Left ventricle myocardium superior (tissue), 1 donor: ENCODE measurements at regions not wholly inside any gene's neighbourhood (a gene's known extent, or its start where the extent isn't known, plus 50 kb on each side); places are given as distances from the start of the nearest gene placed in this dataset.

Source experiments
- ATAC-seq: fragments of 200-7000 bp; cut with Tn5 transposase; one replicate; pipeline ENCODE4 v1.9.1; 2020; ENCODE audit warnings: mild to moderate bottlenecking, moderate library complexity
- DNase-seq: peaks from one replicate; pipeline ENCODE4 v3.0.0-alpha.2; 2020
- intact Hi-C: fragments of 100-400 bp; cut with micrococcal nuclease; formaldehyde crosslinking; loops from one replicate; pipeline ENCODE4 v1.11.0; 2022
- donor health status: DM: no; HTN: yes; CAD: no; lungs with severe emphysema.

GRCh38 chr5:98608052-98608451, 165.4 kb upstream of the RGMB start:
- DNase-seq (no peak), ATAC-seq (no peak)
- intact Hi-C loops = no loop called here

GRCh38 chr5:98614341-98614740, 159.1 kb upstream of the RGMB start:
- no peak for ATAC-seq
- no peak for DNase-seq
- intact Hi-C loops = no loop called here

GRCh38 chr5:98621821-98622220, 151.6 kb upstream of the RGMB start:
- DNase-seq (no peak), ATAC-seq (peak; percentile 46)
- intact Hi-C loops = no loop called here

DNA sequence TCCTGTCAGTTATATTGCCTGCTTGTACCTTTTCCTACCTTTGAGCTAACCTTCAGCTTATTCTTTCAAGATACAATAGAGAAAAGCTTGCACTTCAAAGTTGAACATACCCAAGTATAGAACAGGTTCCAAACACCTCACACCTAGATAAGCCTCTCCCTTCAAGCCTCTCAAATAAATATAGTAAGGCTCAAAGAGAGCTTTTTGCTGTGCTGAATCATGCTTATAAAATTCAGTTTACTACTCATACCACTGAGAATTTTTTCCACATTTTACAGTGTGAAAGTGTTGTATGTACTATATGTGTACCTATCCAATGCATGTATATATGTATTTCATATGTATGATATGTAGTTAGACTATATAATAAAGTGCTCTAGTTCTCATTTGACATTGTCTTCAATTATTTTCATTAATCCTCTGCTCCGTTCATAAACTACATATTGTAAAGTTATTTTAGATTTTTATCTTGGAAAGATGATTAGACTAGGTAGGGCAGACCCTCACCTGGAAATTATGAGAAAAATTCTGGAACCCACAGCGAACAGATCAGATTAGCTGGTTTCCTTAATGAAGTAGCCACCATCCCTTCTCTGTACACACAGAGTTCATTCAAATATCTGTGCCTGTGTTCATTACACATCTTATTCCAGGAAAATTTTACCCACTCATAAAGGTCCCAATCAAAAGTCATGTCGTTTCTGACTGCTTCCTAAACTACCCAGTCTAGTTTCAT, 149.2 kb upstream of the RGMB start:
- DNase-seq (no peak), ATAC-seq (no peak)
- intact Hi-C loops = no loop called here

GRCh38 chr5:98627121-98627520, 146.3 kb upstream of the RGMB start:
- intact Hi-C loops = no loop called here
- ATAC-seq = no peak
- DNase-seq = no peak

GRCh38 chr5:98630621-98631020, 142.8 kb upstream of the RGMB start:
- DNase-seq = no peak
- intact Hi-C loops = no loop called here
- ATAC-seq = no peak

DNA sequence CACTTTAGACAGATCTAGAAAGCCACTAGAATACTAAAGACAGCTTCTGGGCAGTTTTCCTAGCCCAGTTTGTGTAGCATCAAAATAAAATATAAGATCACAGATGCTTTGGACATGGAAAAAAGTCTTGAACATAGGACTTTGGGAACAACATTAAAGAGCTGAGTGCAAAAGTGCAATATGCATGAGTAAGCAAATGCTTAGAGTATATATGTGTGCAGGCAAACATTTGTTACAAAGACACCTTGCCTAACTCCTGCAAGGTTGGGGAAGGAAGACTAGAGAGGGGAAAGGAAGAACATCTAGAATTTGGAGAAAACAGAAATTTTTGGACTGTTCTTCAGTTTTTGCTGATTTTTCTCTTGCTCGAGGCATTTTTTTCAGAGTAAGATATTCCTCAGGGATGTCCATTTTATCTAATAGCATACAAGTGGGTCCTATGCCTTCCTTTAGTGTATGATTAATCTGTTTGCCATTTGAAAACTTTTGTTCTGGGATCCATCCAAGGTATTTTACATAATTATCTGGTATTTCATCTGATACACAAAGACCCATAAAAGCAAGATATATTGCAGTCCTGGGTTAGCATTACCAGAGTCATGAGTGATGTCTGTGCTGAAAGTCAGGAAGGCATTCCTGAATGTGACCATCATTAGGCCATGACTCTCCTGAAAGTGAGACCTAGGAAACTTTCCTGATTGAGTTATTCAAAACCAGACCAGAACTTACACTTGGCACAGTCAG, 142.0 kb upstream of the RGMB start:
- ATAC-seq (no peak), DNase-seq (no peak)
- intact Hi-C loops = no loop called here

DNA sequence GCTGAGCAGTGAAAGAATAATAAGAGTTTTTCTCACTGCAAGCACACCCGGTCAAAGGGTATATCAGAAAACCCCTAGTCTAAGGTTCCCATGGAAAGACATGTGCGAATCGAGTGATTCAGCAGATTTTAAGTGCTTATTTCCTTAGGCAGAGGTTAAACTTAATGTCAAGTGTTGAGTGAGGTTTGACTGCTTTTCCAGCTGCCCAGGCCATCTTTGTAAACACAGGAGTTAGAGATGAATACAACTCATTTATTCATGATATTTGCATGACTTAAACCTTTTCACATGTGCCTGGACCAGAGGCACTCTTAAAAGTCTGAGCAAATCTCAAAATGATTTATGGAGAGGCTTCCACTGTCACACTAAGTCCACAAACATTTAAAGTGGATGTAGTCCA, 137.8 kb upstream of the RGMB start:
- no peak for DNase-seq
- no peak for ATAC-seq
- intact Hi-C loops = no loop called here

- intact Hi-C loops = no loop called here
- ATAC-seq (no peak), DNase-seq (no peak)
These were observed 136.3 kb upstream of the RGMB start for GRCh38 chr5:98637116-98637515.

DNA sequence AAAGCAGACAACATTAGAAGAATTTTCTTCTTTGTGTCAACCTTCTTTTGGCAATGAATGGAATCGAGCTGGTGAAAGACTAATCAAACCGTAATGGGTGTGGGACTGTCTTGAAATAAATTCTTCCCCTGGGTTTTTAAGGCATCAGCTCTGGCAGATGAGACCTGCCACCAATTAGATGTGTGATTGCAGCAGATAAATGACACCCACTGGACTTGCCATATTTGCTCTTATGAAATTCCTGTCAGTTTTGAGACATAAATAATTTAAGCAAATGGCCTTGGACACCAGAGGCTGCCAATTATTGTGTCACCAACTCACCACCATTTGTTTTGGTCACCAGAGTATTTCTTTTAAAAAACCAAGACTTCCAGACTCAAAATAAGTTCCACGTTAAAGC, 135.9 kb upstream of the RGMB start:
- no peak for ATAC-seq
- no peak for DNase-seq
- intact Hi-C loops = no loop called here

DNA sequence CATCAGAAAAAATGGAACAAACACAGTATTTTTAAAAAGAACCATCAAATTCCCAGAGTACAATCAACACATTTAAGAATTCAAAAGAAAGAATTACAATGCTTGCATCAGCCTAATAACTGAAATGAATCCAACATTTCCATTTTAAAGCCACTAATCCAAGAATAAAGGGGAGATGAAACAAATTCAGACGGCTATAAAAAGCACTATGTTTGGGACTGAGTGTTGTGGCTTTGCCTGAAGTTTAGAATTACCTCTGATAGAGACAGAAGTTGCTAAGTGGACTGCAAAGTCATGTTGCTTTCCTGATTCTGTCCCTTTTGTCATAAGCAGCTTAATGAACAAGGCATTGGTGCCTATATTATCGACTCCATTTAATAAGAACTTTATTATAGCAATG, 135.4 kb upstream of the RGMB start:
- DNase-seq (no peak), ATAC-seq (no peak)
- intact Hi-C loops = no loop called here

DNA sequence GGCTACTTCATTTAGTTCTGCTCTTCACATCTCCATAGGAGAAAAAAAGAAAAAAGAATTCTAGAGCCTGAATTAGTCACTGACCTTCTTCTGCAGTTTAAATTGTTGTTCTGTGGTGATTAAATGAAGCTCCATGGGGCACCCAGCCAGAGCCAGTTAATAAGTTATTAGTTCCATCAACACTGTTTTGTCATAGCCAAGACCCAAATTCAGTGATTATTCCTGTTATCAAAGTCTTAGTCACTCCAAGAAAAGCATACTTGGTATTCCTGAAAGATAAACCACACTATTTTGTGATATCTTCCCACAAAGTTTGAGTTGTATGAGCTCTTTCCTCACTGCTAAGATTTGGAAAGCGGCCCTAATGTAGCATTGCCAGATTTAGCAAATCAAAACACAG, 134.8 kb upstream of the RGMB start:
- intact Hi-C loops = no loop called here
- DNase-seq = peak; percentile 43
- peak; percentile 42 for ATAC-seq

DNA sequence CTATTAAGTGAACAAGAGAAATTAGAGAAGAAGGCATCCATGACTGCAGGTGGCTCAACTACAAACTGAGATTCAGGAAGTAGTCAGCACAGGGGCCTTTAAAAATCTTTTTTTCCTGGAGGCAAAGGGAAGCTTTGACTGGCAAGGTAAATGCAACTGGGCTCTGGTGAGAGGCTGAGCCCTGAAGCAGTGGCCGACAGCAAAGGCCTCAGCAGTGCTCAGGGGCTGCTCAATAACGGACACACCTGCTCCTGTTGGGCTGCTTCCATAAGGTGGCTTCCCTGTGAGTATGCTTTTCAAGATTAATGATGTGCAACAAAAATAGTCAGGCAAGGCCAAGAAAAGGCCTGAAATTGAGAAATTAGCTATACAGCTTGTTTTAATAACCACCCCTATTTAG, 134.2 kb upstream of the RGMB start:
- no peak for ATAC-seq
- intact Hi-C loops = no loop called here

DNA sequence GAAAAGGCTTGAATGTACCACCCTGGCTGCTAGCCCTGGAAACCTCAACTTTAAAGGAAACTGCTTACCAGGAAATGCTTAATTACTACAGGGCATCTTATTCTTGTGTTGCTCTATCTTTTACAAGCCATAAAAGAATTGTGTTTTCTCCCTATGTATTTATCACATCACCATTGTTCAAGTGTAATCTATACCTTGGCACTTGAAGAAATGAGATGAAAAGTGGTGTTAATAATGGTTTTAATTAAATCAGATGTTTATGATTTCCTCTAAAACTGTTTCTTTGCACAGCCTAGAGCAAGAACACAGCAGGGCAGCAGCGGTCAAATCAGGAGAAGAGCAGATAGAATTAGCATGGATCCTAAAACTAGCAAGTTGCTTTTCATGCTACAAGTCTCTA, 131.8 kb upstream of the RGMB start:
- ATAC-seq = no peak
- no peak for DNase-seq
- intact Hi-C loops = no loop called here

More for the DNA sequence above, 134.2 kb upstream of the RGMB start:
- DNase-seq = no peak

- intact Hi-C loops = no loop called here
- DNase-seq = no peak
- ATAC-seq = peak; percentile 62
These were observed 129.9 kb upstream of the RGMB start for GRCh38 chr5:98643569-98643968.

DNA sequence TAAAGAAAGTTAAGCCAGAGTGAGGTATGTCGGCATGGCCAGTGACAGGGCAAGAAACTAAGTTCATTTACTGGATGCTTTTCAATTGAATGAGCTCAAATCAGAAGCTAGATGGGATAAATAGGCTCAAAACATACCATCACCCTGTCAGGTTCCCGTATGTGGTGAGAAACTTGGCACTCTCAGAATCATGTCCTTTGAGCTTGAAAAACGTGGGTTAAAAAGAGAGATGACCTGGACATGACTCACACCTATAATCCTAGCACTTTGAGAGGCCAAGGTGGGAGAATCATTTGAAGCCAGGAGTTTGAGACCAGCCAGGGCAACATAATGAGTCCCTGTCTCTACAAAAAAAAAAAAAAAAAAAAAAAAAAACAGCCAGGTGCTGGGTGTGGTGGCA, 121.7 kb upstream of the RGMB start:
- intact Hi-C loops = no loop called here
- DNase-seq = no peak
- no peak for ATAC-seq

- DNase-seq (no peak), ATAC-seq (no peak)
- intact Hi-C loops = no loop called here
These were observed 117.2 kb upstream of the RGMB start for GRCh38 chr5:98656125-98656795.

DNA sequence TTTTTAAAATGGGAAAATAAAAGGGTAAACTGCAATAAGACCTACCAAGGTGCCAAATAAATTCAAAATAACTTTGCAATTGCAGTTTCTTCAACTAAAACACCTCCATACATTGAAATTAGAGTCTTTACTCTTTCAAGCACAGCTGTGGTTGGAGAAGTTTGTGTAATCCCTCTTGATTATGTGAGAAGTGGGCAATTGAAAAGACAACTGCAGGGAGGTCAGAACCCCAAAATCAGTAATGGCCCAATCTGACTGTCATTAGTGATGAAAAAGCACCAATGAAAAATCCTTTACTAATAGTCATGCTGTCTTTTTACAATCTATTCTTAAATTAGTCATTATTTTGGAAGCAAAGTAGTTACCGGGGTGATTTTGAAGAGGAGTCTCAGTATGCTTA, 116.7 kb upstream of the RGMB start:
- DNase-seq (no peak), ATAC-seq (no peak)
- intact Hi-C loops = no loop called here

DNA sequence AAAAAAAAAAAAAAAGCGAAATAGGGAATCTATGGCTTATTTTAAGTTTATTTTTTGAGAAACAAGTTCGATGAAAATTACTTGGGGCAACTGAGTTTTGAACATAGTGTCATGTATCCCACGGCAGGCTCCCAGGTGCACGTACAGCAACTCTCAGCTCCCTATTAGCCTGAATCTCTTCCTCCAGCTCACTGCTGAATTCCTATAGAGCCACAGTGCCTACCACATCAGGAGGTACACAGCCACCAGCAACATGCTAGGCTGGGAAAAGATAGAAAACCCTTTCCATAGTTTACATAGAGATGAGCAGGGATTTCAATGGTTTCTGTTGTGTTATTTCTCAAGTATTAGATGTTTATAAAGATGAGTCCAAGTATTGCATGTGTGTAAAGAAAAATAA, 115.9 kb upstream of the RGMB start:
- ATAC-seq = no peak
- no peak for DNase-seq
- intact Hi-C loops = no loop called here

DNA sequence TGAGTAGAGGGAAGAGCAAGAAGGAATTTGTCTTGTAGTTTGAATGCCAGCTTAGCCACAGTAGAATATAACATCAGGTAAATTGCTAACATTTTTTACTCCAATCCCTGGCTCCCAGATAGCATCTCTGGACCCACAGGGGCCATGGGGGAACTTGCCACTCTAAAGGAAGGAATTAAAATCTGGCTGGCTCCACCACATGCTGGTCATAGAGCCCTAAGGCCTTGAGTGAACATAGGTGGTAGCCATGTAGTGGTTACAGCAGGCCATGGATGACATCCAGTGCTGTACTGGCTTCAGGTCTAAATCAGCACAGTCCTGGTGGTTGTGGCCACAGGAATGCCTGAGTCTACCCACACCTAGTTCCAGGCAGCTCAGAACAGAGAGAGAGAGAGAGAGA, 109.9 kb upstream of the RGMB start:
- DNase-seq (no peak), ATAC-seq (no peak)
- intact Hi-C loops = no loop called here

DNA sequence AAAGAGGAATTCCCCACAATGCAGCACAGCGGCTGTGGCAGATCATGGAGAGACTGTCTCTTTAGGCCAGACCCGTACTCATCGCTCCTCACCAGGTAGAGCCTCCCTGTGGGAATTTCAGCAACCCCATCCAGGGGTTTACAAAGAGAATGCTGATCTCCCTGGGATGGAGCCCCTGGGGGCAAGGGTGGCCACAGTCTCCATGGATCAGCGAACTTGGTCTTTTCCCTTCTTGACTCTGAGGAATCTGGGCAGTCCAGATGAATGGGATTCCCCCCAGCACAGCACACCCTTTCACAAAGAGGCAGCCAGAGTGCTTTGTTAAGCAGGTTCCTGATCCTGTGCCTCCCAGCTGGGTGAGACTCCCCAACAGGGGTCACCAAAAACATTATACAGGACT, 108.7 kb upstream of the RGMB start:
- DNase-seq = no peak
- intact Hi-C loops = no loop called here
- ATAC-seq = no peak
